Epithelial cell of proximal tubule (primary cell): ENCODE measurements at regions not wholly inside any gene's neighbourhood (a gene's known extent, or its start where the extent isn't known, plus 50 kb on each side); places are given as distances from the start of the nearest gene placed in this dataset.
"Not testable (repeated sequence)": the region's sequence is repeated elsewhere in the genome, so short reads cannot be mapped to it uniquely, and the experiment has no call there.

Experiments
- DNase-seq: peaks from one replicate; pipeline ENCODE4 v3.0.0-alpha.2; 2011; ENCODE audit warnings: low read depth
- H3K4me3 ChIP-seq: 2 replicates; pipeline ENCODE4 v1.5.1; 2011; ENCODE audit warnings: low read depth, mild to moderate bottlenecking, low read length
- TF ChIP-seq, protein P1 (sequence below): conservative IDR thresholded peaks from 2 replicates; pipeline ENCODE4 v1.5.1; 2012; ENCODE audit warnings: low read depth, mild to moderate bottlenecking, low read length

DNA sequence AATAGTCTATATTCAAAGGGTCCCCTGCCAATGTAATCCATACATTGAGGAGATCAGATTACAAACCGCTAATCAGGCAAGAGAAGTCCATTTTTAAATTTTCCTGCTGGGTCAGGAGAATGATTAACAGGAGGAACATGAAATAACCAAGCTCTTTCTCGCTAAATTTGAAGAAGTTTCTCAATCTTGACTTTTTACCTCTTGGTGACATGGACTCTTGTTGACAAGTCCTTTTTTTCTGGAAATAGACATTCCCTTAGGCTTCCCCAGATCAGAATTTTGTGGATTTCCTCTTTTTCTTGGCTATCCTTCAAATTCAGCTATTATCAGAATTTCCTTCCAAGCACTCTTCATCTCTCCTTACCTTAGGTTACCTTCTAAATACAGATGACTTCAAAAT is 153.0 kb upstream of the LRATD1 start:
- TF ChIP-seq, protein P1, sequence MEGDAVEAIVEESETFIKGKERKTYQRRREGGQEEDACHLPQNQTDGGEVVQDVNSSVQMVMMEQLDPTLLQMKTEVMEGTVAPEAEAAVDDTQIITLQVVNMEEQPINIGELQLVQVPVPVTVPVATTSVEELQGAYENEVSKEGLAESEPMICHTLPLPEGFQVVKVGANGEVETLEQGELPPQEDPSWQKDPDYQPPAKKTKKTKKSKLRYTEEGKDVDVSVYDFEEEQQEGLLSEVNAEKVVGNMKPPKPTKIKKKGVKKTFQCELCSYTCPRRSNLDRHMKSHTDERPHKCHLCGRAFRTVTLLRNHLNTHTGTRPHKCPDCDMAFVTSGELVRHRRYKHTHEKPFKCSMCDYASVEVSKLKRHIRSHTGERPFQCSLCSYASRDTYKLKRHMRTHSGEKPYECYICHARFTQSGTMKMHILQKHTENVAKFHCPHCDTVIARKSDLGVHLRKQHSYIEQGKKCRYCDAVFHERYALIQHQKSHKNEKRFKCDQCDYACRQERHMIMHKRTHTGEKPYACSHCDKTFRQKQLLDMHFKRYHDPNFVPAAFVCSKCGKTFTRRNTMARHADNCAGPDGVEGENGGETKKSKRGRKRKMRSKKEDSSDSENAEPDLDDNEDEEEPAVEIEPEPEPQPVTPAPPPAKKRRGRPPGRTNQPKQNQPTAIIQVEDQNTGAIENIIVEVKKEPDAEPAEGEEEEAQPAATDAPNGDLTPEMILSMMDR = no peak

DNA sequence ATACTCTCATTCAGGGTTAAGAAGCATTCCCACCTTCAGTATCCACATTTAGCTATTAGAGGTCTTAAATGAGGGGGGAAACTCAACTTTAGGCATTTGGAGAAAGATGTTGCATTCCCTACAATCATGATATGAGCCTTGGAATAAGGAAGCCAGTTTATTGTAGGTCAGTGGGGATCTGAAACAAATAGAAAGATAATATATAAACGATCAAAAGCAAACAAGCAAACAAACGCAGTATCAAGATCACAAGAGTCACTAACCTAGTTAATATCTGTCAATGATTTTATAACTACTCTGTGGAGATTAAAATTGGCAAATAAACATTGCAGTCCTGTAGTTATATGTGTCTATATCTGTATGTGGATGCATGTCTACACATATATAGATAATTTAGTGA is 152.4 kb upstream of the LRATD1 start:
- DNase-seq = no peak
- H3K4me3 ChIP-seq = no peak overlapping the region
- TF ChIP-seq, protein P1 = no peak

More for the DNA sequence above, 153.0 kb upstream of the LRATD1 start:
- DNase-seq = no peak
- no peak overlapping the region for H3K4me3 ChIP-seq

GRCh38 chr2:14480906-14481305 is 151.6 kb upstream of the LRATD1 start:
- TF ChIP-seq, protein P1 = no peak
- no peak overlapping the region for H3K4me3 ChIP-seq
- DNase-seq = no peak

DNA sequence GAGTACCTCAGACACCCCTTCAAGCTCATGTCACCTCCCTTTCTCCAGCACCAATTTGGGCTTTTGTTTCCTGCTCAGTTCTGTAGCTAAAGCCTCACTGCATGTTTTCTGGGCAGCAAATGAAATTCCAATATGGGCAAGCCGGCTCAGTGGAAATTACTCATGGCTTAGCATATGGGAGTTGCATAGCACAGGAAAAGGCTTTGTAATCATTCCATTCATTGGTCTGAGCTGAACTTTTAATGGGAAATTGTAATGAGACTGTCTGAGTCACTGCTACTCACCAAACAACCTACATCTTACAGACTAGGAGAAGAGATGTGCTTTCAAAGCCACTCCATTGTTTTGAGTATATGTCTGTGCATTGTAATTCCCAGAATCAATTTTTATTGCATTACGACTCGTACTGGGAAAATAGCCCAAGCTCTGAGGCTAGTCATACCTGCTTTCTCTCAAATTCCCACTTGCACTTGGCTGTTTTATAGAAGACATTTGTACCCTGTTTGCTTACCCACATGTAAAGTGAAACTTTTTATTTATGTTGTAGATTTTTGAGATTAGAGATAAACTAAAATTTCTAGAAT is 139.5 kb upstream of the LRATD1 start:
- DNase-seq = peak; percentile 19
- H3K4me3 ChIP-seq = no peak overlapping the region
- TF ChIP-seq, protein P1 = no peak

GRCh38 chr2:14494759-14495158 is 137.8 kb upstream of the LRATD1 start:
- no peak for DNase-seq
- TF ChIP-seq, protein P1 = no peak
- no peak overlapping the region for H3K4me3 ChIP-seq

DNA sequence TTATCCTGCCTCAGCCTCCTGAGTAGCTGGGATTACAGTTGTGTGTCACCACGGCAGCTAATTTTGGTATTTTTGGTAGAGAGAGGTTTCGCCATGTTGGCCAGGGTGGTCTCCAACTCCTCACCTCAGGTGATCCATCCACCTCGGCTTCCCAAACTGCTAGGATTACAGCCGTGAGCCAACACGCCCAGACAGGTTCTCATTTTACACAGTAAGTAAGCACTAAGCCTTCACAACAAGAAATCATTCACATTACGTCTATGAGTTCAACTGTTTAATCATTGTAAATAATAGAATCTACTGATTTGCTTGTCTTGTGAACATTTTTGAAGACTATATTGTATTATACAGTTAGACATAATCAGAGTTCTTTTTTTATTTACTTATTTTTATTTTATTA is 131.5 kb upstream of the LRATD1 start:
- no peak for DNase-seq
- H3K4me3 ChIP-seq = no peak overlapping the region
- TF ChIP-seq, protein P1 = no peak

DNA sequence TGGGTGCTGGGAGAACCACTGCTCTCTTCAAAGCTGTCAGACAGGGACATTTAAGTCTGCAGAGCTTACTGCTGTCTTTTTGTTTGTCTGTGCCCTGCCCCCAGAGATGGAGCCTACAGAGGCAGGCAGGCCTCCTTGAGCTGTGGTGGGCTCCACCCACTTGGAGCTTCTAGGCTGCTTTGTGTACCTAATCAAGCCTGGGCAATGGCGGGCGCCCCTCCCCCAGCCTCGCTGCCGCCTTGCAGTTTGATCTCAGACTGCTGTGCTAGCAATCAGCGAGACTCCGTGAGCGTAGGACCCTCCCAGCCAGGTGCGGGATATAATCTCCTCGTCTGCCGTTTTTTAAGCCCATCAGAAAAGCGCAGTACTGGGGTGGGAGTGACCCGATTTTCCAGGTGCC is 125.6 kb upstream of the LRATD1 start:
- not testable (repeated sequence) for DNase-seq, H3K4me3 ChIP-seq

GRCh38 chr2:14511541-14511940 is 121.0 kb upstream of the LRATD1 start:
- no peak for DNase-seq
- no peak overlapping the region for H3K4me3 ChIP-seq
- TF ChIP-seq, protein P1 = no peak
